H1 (cell line): ENCODE measurements at regions not wholly inside any gene's neighbourhood (a gene's known extent, or its start where the extent isn't known, plus 50 kb on each side); places are given as distances from the start of the nearest gene placed in this dataset.

Source experiments
- ASH2L ChIP-seq: fragments of 200-600, 300-600 bp; sonication (generic); IDR thresholded peaks from one replicate; pipeline ENCODE4 v1.7.1; 2017; ENCODE audit warnings: low read length
- CREB1 ChIP-seq: IDR thresholded peaks from 2 replicates; pipeline ENCODE4 v1.6.1; 2012; ENCODE audit warnings: inconsistent platforms
- POLR2A ChIP-seq, 2 experiments: IDR thresholded peaks; 1 replicate in 1 of 2; 2 replicates in 1 of 2; pipeline ENCODE4 v1.6.1; 2011; ENCODE audit warnings: low read depth in 2 of 2, low read length in 2 of 2, mild to moderate bottlenecking in 2 of 2; ENCODE audit errors: control extremely low read depth in 1 of 2
- POLR2AphosphoS5 ChIP-seq: IDR thresholded peaks from 2 replicates; pipeline ENCODE4 v1.6.1; 2011; ENCODE audit warnings: low read depth, low read length
- RXRA ChIP-seq: IDR thresholded peaks from 2 replicates; pipeline ENCODE4 v1.6.1; 2011; ENCODE audit warnings: low read depth, mild to moderate bottlenecking, low read length, moderate library complexity; ENCODE audit not compliant: insufficient read depth
- SIRT6 ChIP-seq: IDR thresholded peaks from one replicate; pipeline ENCODE4 v1.7.1; 2012; ENCODE audit warnings: low read length, inconsistent platforms
- TF ChIP-seq, protein P1 (sequence below): IDR thresholded peaks from 2 replicates; pipeline ENCODE4 v1.6.1; 2012; ENCODE audit warnings: inconsistent platforms

DNA sequence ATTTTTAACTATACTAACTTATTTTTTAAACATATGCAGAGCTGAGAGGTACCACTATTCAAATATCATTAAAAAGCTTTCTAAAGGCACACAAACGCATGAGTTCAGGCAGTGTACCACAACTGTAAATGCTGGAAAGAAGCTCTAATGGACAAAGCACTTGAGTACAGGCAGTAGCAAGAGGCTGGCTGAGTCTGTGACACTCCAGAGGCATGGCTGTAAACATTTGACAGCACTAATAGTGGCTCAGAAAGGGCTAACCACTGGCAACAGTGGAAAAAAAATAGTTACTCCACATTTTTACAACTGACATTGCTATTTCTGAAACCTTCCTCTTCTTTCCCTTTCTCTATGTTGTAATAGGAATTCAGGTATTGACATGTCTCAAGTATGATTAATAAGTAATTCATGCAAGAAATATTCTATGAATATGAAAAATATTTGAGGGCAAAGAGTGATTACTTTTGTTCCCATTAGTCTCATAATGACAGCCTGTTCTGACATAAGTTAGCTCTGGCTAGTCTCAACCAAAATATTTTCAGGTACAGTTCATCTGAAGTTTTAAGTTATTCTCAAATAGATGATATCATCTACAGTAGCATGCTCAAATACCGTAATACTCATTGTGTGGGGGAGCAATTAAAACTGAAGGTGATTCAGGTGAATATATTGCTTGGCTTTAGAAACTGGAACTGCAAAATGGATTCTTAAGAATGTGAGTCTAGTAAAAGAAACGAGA is 324.0 kb upstream of the POT1 start (continued):
- TF ChIP-seq, protein P1, sequence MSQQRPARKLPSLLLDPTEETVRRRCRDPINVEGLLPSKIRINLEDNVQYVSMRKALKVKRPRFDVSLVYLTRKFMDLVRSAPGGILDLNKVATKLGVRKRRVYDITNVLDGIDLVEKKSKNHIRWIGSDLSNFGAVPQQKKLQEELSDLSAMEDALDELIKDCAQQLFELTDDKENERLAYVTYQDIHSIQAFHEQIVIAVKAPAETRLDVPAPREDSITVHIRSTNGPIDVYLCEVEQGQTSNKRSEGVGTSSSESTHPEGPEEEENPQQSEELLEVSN = no peak
- TF ChIP-seq RXRA (no peak), POLR2AphosphoS5 (no peak), POLR2A (IDR thresholded peaks at IDR 0.05; ENCODE audit: control extremely low read depth in 1 of 2, low read depth in 2 of 2, low read length in 2 of 2) (no peak), ASH2L (no peak), SIRT6 (no peak), CREB1 (no peak)
